CD4-positive, alpha-beta T cell treated with Interferon gamma for 1 hour (primary cell): ENCODE measurements at regions not wholly inside any gene's neighbourhood (a gene's known extent, or its start where the extent isn't known, plus 50 kb on each side); places are given as distances from the start of the nearest gene placed in this dataset.

Experiments
- DNase-seq: peaks from one replicate; pipeline ENCODE4 v3.0.0-alpha.2; 2020

DNA sequence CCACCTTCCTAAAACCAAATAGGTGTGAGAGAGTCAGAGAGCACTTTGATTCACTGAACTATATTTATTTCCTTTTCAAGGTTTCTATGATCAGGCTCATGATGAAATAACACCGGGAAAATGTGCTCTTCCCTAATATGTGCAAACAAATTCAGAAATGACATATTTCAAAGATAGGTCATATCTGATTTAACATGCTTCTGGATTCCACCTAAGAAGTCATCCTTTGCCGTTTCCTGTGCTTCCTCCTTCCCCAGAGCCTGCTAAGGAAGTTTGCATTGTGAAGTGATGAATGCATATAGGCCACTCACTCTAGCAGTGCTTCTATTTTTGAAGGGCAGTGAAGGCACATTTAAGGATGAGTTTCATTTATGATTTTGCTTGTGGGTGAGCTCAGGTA, 327.6 kb downstream of the TDRD15 start:
- DNase-seq, result no peak

DNA sequence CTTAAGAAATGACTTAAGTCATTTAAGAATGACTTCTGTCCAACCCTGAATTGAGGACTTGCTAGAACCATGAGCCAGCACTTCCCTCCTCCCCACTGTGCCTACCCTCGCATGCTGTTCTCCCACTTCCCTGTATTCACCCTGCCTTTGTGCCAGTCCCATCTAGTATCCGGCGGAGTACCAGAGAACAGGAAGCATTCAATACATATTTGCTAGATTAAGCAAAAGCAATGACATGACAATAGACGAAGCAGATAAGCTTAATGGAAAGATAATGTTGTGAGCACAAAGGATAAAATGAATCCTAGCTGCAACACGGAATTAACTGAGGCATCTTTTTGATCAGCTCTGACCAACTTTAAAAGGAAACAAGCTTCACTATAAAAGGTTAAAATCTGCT, 328.5 kb downstream of the TDRD15 start:
- no peak for DNase-seq

DNA sequence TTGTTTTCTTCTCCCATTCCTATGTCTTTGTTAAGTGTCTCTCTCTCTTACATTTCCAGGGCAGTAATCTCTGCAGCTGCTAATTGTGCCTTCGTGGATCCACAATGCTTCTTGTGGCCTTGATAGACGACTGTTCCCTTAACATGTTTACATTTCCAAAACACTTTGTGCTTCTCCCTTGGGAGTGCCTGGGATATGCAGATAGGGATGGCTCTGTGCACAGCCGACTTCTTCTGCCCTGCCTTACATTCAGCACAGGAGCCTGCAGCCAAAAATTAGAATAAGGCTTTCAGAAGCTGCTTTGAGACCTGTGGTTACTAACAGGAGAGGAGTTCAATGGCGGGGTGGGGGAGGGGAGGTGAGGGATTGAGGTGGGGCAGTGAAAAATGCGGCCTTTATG, 328.9 kb downstream of the TDRD15 start:
- no peak for DNase-seq

DNA sequence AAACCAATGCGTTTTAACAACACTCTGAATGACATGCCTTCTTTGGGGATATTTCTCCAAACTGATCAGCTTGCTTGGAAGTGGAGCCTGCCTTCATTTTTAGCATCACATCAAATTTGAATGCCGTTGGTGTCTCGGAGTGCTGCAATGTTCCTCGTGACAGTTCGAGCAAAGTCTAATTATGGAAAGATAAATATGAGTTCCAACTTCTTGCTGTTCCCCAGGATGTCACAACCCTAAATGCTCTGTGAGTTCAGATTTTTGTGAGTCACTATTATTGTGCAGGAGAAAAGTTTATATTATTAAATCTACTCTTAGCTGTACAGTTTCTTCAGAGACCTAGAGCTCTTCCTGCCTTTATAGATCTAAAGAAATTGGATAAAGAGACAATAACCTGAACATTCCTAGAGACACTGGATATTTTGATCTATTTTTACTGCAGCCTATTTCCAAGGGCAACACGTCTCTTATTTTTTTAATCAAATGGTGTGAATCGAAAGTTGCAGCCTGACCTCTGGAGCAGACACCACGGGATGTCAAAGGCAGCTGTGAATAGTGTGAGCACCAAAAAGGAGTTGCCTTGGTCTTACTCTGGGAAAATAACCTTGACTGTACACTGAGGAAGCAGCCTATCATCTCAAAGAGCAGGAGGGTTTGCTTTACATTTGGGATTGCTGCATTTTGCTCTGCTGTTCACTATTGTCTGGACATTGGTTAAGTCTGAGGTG, 330.1 kb downstream of the TDRD15 start:
- no peak for DNase-seq

GRCh38 chr2:21454839-21455238, 331.1 kb downstream of the TDRD15 start:
- no peak for DNase-seq

- no peak for DNase-seq
These were observed 338.0 kb downstream of the TDRD15 start for GRCh38 chr2:21461754-21462240.

GRCh38 chr2:21466341-21466927, 342.7 kb downstream of the TDRD15 start:
- DNase-seq, result no peak

- DNase-seq, result no peak
These were observed 343.6 kb downstream of the TDRD15 start for GRCh38 chr2:21467280-21467818.

- no peak for DNase-seq
These were observed 344.1 kb downstream of the TDRD15 start for GRCh38 chr2:21467910-21468309.

- no peak for DNase-seq
These were observed 344.9 kb downstream of the TDRD15 start for GRCh38 chr2:21468624-21469023.

DNA sequence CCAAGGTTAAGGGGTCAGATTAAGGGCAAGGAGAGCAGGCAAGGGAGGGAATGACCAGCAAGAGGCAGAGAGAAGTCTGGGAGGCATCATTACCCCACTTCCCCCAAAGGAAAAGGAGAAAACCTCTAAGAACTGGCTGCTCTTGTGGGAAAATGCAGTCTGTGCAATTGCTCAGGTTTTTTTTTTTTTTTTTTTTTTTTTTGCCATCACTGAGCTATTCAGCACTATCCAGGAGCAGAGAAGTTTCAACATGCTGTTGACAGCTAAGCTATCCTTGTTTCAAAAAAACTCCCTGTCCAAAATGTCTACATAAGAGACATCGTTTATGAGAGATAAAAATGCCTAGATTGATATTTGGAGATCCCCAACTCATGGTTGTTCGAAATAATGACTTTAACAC, 345.4 kb downstream of the TDRD15 start:
- no peak for DNase-seq

DNA sequence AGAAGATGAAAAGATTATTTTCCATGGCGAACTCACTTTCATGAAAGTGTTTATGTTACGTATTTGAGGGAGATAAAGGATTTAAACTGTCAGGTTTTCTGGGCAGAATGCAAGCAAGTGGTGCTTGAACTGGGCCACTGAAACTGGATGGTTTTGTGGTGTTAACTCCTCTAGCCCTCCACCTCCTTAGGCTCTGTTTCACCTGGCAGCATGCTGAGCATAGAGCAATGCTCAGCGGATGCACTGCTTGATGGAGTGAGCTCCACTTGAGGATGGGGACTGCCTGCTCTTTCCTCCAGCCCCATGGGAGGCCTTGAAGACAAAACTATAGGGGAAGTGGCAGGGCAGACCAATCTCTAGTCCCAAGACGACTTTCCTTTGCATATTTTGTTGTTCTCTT, 345.8 kb downstream of the TDRD15 start:
- no peak for DNase-seq

GRCh38 chr2:21480162-21480561, 356.4 kb downstream of the TDRD15 start:
- DNase-seq, result no peak

DNA sequence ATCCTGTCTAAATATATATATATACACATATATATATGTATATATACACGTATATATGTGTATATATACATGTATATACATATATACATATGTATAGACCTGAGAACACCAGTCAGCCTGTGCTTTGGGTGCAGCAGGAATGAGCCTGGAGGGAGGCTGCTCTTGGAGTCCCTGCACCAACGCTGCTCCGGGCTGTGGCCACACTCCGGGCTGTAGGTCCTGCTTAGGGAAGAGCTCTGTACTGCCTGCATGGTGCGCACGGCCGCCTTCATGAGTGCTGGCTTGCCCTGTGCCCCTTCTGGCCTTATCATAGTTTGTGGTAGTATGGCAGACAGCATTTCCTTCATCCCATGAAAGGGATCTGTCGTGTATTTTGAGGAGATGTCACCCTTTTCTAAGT, 360.9 kb downstream of the TDRD15 start:
- DNase-seq, result no peak

- no peak for DNase-seq
These were observed 362.7 kb downstream of the TDRD15 start for GRCh38 chr2:21486445-21486844.

- DNase-seq, result no peak
These were observed 365.3 kb downstream of the TDRD15 start for GRCh38 chr2:21489080-21489479.

- no peak for DNase-seq
These were observed 374.2 kb downstream of the TDRD15 start for GRCh38 chr2:21498016-21498415.

- DNase-seq, result no peak
These were observed 376.7 kb downstream of the TDRD15 start for GRCh38 chr2:21500401-21500945.

DNA sequence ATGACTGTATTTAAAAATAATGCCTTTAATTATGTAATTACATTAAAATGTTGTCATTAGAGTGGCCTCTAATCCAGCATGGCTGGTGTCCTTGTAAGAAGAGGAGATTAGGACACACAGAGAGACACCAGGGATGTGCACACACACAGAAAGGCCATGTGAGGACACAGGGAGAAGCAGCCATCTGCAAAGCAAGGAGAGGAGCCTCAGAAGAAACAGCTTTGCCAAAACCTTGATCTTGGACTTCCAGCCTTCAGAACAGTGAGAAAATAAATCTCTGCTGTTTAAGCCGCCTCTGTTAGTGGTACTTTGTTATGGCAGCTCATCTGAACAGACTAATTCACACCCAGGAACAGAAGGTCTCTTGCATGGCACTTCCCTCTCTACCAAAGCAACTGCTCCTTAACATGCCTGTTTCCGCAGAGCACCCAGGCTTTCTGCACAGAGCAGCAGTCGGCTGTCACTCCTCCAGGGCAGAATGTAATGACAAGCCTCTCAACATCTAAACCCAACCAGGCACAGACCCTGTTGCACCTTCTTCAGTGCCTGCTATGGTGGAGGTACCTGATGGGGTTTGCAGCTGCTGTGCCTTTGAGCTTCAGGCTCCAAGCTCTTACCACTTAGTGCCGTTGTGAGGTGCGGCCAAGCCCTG, 377.7 kb downstream of the TDRD15 start:
- no peak for DNase-seq

DNA sequence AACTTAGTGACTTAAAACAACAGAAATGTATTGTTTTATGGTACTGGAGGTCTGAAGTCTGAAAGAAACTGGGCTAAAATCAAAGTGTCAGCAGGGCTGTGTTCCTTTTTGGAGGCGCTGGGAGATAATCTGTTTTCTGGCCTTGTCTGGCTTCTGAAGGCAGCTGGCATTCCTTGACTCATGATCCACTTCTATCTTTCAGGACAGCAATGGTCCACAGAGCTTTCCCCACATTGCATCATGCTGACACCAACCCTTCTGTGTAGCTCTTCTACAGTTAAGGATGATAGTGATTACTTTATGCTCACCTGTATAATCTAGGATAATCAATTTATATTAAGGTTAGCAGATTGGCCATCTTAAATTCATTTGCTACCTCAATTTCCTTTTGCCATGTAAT, 392.1 kb downstream of the TDRD15 start:
- DNase-seq, result no peak

DNA sequence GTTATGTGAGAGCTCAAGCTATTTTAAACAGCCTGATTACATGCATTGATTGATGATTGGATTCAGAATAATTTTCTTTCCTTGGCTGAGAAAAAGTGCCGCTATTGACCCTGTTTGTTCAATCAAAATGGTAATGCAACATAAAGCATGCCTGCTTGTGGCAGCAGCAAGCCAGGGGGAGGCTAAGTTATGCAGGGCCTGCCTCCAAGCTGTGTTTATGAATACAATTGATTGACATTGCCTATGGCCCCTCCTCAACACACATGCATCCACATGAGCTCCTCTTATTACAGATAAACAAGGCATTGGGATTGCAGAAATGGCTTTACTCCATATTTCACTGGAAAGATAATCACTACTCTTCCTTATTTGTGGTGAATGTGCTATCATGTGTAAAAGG, 395.6 kb downstream of the TDRD15 start:
- no peak for DNase-seq

DNA sequence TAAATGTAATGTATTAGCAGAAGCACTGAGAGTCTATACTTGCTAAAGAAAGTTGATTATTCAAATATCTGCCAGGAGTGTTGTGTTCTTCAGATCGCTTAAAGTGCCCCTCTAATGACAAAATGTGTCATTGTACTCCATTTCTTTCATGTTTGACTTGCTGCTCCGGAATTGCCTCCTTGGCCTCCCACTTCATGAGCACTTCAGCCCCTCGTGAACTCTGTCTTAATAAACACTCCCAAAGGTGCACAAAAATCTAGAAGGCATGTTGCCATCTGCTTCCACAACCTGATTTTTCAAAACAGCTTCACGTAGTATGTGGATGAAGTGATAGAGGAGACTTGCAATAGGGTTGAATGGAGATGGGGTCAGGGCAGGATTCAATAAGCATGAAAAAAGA, 396.1 kb downstream of the TDRD15 start:
- no peak for DNase-seq

DNA sequence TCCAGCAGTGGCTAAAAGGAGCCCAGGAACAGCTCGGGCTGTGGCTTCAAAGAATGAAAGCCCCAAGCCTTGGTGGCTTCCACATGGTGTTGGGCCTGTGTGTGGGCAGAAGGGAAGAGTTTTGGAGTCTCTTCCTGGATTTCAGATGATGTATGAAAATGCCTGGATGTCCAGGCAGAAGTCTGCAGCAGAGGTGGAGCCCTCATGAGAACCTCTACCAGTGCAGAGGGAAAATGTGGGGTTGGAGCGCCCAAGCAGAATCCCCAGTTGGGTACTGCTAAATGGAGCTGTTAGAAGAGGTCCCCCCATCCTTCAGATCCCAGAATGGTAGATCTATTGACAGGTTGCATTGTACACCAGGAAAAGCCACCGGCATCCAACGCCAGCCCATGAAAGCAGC, 412.1 kb downstream of the TDRD15 start:
- DNase-seq, result no peak

- no peak for DNase-seq
These were observed 415.9 kb downstream of the TDRD15 start for GRCh38 chr2:21539685-21540084.
